GM21360 (cell line): ENCODE measurements at regions not wholly inside any gene's neighbourhood (a gene's known extent, or its start where the extent isn't known, plus 50 kb on each side); places are given as distances from the start of the nearest gene placed in this dataset.
"Not testable (repeated sequence)": the region's sequence is repeated elsewhere in the genome, so short reads cannot be mapped to it uniquely, and the experiment has no call there.

Experiments
- ATAC-seq: cut with Tn5 transposase; IDR thresholded peaks from one replicate; pipeline ENCODE4 v1.9.1; 2021; ENCODE audit warnings: mild to moderate bottlenecking, moderate library complexity; ENCODE audit not compliant: unreplicated experiment

- ATAC-seq = no peak
Measured at GRCh38 chr9:110077925-110078324, 130.0 kb downstream of the C9orf152 start.

- ATAC-seq = no peak
Measured at GRCh38 chr9:110078604-110079003, 129.4 kb downstream of the C9orf152 start.

DNA sequence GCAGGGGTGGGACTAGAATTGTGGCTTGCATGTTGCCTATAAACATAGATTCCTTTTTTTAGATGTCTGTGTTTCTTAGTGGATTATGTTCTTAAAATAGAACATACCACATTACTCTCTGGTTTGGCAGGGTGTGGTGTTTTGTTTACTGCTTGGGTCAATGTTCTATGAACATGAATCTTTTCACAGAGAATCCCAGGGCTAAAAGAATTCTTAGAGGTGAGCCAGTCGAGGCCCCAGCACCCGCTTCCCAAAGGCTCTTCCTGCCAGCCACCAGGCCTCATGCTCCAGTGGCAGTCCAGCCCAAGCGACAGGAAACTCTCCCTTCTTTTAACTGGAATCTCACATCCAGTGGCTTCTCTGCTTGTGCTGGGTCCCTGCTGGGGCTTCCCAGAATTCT is 126.6 kb downstream of the C9orf152 start:
- no peak for ATAC-seq

GRCh38 chr9:110083866-110084265 is 124.1 kb downstream of the C9orf152 start:
- ATAC-seq = no peak

GRCh38 chr9:110086537-110086936 is 121.4 kb downstream of the C9orf152 start:
- ATAC-seq = no peak

DNA sequence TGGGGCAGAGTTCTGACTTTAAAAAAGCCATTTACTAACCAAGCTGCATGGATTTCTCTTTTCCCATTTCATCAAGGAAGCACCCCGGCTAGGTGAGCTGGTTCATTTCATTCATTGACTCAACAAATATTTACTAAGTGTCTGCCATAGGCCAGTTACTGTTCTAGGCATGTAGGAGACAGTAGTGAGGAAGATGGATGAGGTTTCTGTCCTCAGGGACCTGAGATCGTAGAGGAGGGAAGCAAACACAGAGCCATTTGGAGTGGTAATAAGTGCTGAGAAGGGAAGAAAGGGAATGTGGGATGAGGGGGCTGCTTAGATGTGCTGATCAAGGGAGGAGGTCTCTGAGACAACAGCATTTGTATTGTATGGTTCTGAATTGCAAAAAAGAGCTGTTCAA is 120.4 kb downstream of the C9orf152 start:
- no peak for ATAC-seq

GRCh38 chr9:110088099-110088498 is 119.9 kb downstream of the C9orf152 start:
- ATAC-seq = no peak

- no peak for ATAC-seq
Measured at GRCh38 chr9:110089681-110090370, 118.1 kb downstream of the C9orf152 start.

DNA sequence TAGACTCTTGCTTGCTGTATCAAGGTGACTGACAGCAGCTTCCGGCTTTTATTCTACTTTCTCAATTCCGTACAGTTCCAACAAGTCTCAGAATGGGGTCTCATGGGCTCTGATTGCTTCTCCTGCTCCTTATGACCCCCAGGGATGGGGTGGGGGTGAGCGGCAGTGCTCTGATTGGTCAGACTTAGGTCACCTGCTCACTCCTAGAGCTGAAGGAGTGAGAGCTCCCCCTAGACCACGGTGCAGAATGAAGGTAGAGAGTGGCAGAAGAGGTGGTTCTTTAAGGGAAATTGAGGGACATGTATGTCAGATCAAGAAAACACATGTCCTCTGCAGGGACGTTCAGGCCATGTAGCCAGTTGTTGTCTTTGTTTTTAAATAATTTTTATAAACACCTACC is 115.2 kb downstream of the C9orf152 start:
- ATAC-seq = no peak

- no peak for ATAC-seq
Measured at GRCh38 chr9:110093417-110093816, 114.5 kb downstream of the C9orf152 start.

- no peak for ATAC-seq
Measured at GRCh38 chr9:110093871-110094270, 114.1 kb downstream of the C9orf152 start.

GRCh38 chr9:110095161-110095595 is 112.8 kb downstream of the C9orf152 start:
- ATAC-seq = no peak

- ATAC-seq = no peak
Measured at GRCh38 chr9:110095776-110096175, 112.2 kb downstream of the C9orf152 start.

DNA sequence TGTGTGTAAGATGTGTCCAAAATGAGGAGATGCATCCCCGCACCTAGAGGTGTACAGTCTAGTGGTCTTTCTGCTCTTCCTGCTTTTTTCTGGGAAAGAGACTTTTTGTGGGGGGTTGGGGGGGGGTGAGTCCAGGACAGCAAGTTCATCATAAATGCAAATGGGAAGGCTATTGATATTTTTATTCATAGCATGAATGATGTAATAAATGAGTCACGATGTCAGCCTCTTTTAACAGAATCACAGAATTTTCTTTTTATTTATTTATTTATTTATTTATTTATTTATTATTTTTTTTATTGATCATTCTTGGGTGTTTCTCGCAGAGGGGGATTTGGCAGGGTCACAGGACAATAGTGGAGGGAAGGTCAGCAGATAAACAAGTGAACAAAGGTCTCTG is 111.3 kb downstream of the C9orf152 start:
- ATAC-seq = not testable (repeated sequence)

DNA sequence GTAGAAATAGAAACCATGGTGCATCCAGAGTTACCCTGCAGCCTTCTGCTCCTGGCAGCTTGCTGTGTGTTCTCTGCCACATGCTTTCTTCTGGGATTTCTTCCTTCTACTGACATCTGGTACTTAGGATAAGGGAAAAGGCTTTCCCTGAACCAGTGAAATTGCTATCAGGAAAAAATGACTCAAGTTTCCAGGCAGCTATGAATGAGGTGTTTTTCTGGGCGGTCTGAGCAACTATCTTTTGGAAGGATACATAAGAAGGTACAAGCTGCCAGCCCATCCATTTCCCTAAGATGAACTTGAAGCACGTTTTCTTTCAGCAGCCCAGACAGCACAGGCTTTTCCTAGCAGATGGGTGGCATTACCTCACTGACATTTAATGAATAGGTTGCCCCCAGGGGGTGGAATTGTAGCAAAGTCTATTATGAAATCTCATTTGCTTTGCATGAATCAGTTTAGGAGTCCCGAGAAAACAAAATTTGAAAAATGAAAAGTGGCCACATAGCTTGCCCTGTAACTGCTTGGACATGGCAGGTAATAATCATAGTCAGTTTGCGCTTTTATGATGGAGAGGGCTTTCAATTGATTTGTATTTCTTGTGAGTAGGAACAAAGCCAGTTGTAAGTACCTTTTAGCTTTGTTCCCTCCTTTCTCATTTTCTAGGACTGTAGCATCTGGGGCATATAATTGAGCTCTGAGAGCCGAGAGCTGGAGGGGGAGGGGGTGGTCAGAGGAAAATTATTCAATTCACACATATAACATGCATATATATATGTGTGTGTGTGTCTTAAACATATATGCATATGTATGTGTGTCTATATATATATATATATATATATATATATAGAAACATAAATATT is 108.5 kb downstream of the C9orf152 start:
- no peak for ATAC-seq

DNA sequence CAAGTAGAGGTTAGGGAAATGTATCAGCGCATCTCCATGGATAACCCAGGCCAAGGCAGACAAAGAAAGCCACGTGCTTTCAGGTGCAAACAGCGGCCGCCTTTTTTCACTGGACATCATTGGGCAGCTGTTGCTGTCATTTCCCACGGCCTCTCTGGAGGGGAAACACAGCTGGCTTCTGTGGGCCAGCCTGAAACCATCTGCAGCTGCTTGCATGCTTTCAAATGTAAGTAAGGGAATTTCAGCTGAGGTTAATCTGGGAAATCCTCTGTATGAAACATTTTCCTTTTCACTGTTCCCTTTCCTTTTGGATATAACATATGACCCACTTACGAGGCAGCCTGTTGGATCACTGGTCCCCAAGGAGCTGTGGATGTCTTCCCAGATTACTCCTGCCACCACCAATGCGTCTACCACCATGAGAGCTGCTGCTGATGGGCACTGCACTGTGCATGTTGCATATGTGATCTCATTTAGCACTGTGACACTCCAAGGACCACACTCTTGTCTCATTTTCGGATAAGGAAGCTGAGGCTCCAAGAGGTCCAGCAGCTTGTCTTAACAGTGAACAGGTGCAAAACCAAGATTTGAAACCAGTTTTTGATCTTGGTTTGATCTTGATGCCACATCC is 106.3 kb downstream of the C9orf152 start:
- peak; percentile 75 for ATAC-seq

DNA sequence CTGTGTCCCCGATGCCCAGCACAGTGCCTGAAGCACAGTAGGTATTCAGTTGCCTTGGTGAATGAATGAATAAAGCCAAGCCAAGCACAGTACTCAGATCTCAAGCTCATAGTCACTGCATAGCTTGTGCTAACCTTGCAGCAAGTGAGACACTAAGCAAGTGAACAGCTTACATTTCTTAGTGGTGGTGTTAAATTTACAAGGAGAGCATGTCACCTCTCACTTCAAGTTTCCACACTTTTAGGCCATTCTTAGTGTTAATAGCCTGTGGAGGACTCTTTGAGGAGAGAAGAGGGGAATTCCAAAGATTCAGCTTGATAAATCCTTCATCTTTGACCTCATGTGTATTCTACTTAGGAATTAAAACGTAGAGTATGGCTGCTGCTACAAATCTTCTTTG is 104.7 kb downstream of the C9orf152 start:
- ATAC-seq = no peak

- ATAC-seq = no peak
Measured at GRCh38 chr9:110104261-110104809, 103.6 kb downstream of the C9orf152 start.

DNA sequence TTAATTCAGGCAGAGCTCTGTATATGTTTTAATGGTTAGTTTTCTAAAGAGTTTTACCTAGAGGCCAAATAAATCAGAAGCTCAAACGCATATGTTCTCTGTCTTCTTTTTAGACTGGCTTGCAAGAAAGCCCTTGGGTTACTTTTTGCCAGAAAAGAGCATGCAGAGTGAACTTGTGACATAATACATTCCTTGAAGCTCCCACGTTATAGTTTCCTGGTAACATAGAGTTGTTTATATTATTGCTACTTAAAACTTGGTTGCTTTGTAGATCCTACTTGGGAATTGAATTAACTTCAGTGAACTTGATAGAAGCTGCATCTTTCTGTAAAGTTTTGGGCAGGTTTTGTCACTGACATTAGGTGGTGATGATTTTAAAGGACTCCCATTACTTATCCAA is 102.9 kb downstream of the C9orf152 start:
- ATAC-seq = no peak

- ATAC-seq = no peak
Measured at GRCh38 chr9:110106661-110107060, 101.3 kb downstream of the C9orf152 start.

DNA sequence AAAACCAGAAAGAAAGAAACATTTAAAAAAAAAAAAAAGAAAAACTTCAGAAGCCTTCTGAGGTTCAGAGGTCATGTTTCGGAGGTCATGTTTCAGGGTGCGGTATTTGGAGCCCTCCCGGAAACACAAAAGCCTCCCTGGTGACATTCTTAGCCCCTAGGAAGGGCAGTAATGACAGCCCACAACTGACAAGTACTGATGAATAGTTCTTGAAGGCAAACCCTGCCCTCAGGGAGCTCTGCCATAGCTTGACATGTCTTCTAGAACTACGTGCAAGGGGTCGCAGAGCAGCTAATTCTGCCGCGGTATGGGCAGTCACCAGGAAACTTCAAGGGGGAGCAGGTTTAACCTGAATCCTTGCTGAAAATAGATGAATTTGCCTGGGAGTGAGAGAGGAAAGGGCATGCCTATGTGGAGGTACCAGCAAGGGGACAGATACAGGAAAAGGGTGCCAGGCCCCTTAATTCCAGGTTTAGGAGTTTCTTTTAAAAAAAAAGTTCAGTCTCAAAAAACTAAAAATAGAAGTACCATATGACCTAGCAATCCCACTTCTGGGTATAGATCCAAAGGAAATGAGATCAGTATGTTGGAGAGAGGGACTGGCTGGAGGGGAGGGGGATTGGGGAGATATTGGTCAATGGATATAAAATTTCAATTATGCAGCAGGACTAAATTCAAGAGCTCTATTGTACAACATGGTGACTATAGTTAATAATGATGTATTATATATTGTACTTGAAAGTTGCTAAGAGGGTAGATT is 98.4 kb downstream of the C9orf152 start:
- peak; percentile 34 for ATAC-seq
